Glutamatergic neuron (in vitro differentiated cells): ENCODE measurements at regions not wholly inside any gene's neighbourhood (a gene's known extent, or its start where the extent isn't known, plus 50 kb on each side); places are given as distances from the start of the nearest gene placed in this dataset.

Experiments
- DNase-seq: peaks from one replicate; pipeline ENCODE4 v3.0.0; 2022
- H3K27ac Mint-ChIP-seq: one replicate; pipeline ENCODE4 v1.8.0; 2020; ENCODE audit warnings: mild to moderate bottlenecking, mixed read lengths, inconsistent platforms; ENCODE audit not compliant: unreplicated experiment
- H3K27me3 Mint-ChIP-seq: one replicate; pipeline ENCODE4 v1.8.0; 2020; ENCODE audit warnings: mild to moderate bottlenecking, moderate library complexity, mixed read lengths, inconsistent platforms; ENCODE audit not compliant: unreplicated experiment
- H3K36me3 Mint-ChIP-seq: one replicate; pipeline ENCODE4 v1.8.0; 2020; ENCODE audit warnings: mild to moderate bottlenecking, mixed read lengths, inconsistent platforms; ENCODE audit not compliant: unreplicated experiment
- H3K4me1 Mint-ChIP-seq: one replicate; pipeline ENCODE4 v1.8.0; 2020; ENCODE audit warnings: mild to moderate bottlenecking, low read depth, mixed read lengths, inconsistent platforms; ENCODE audit not compliant: unreplicated experiment
- H3K4me3 Mint-ChIP-seq: one replicate; pipeline ENCODE4 v1.8.0; 2020; ENCODE audit warnings: mild to moderate bottlenecking, mixed read lengths, inconsistent platforms; ENCODE audit not compliant: unreplicated experiment
- H3K9me3 Mint-ChIP-seq: one replicate; pipeline ENCODE4 v1.8.0; 2020; ENCODE audit warnings: mild to moderate bottlenecking, moderate library complexity, mixed read lengths, inconsistent platforms; ENCODE audit not compliant: unreplicated experiment
- TF ChIP-seq, protein P1 (sequence below): fragments of 200-600 bp; sonication (generic); IDR thresholded peaks from one replicate; pipeline ENCODE4 v1.5.0; 2021; ENCODE audit not compliant: partially characterized antibody, unreplicated experiment

DNA sequence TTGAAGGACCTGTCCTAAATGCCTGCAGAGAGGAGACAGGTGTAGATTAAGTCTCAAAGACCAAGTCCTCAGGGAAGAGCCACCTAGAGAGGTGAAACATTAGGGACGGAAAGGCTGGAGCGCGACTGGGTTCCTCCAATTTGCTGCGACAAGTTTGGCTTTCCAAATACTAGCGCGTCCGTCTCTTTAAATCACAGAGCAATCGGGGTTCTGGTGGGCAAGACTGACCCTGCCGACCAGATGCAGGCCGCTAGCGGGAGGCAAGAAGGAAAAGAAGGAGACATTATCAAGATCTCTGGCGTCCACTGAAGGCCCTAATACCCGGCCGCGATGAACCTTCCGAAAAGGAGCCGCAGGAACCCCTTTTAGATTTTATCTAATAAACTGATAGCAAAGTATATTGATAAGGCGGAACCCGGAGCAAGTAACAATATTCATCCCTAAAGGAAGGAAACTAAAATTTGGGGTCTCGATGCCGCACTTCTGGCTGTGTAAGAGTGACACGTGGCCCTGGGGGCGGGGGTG, 128.2 kb upstream of the C11orf58 start:
- no peak overlapping the region for H3K4me3 Mint-ChIP-seq

DNA sequence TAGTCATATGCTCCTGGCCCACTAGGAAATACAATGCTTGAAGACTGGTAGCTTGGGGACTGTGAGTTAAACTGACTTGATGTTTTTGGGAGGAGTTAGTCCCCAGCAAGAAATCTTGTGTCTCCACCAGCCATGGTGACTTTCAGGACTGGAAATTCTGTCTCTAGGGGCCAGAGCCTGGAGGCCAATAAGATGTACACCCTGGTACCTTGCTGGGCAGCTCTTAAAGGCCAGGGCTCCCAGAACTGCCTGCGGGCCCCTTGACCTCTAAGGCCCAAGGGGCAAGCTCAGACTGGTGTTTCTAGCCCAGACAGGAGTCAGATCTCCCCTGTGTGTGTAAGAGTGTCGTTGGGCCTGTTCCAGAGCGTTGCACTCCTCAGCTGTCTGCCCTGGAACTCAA, 128.7 kb upstream of the C11orf58 start:
- TF ChIP-seq, protein P1, sequence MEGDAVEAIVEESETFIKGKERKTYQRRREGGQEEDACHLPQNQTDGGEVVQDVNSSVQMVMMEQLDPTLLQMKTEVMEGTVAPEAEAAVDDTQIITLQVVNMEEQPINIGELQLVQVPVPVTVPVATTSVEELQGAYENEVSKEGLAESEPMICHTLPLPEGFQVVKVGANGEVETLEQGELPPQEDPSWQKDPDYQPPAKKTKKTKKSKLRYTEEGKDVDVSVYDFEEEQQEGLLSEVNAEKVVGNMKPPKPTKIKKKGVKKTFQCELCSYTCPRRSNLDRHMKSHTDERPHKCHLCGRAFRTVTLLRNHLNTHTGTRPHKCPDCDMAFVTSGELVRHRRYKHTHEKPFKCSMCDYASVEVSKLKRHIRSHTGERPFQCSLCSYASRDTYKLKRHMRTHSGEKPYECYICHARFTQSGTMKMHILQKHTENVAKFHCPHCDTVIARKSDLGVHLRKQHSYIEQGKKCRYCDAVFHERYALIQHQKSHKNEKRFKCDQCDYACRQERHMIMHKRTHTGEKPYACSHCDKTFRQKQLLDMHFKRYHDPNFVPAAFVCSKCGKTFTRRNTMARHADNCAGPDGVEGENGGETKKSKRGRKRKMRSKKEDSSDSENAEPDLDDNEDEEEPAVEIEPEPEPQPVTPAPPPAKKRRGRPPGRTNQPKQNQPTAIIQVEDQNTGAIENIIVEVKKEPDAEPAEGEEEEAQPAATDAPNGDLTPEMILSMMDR: no peak
- H3K9me3 Mint-ChIP-seq: peaks cover 6% of the 10 kb centered on the region
- peaks cover 24% of the 10 kb centered on the region for H3K27me3 Mint-ChIP-seq
- H3K4me3 Mint-ChIP-seq: no peak overlapping the region
- peaks cover 21% of the 10 kb centered on the region for H3K4me1 Mint-ChIP-seq
- no peak for DNase-seq
- no peak overlapping the region for H3K27ac Mint-ChIP-seq
- H3K36me3 Mint-ChIP-seq: no peaks in the 10 kb centered on the region

More for the DNA sequence above, 128.2 kb upstream of the C11orf58 start:
- Mint-ChIP-seq H3K36me3 (no peaks in the 10 kb centered on the region), H3K4me1 (peaks cover 21% of the 10 kb centered on the region), H3K27me3 (peaks cover 24% of the 10 kb centered on the region), H3K27ac (no peak overlapping the region), H3K9me3 (peaks cover 5% of the 10 kb centered on the region)
- no peak for DNase-seq
- TF ChIP-seq, protein P1: no peak

DNA sequence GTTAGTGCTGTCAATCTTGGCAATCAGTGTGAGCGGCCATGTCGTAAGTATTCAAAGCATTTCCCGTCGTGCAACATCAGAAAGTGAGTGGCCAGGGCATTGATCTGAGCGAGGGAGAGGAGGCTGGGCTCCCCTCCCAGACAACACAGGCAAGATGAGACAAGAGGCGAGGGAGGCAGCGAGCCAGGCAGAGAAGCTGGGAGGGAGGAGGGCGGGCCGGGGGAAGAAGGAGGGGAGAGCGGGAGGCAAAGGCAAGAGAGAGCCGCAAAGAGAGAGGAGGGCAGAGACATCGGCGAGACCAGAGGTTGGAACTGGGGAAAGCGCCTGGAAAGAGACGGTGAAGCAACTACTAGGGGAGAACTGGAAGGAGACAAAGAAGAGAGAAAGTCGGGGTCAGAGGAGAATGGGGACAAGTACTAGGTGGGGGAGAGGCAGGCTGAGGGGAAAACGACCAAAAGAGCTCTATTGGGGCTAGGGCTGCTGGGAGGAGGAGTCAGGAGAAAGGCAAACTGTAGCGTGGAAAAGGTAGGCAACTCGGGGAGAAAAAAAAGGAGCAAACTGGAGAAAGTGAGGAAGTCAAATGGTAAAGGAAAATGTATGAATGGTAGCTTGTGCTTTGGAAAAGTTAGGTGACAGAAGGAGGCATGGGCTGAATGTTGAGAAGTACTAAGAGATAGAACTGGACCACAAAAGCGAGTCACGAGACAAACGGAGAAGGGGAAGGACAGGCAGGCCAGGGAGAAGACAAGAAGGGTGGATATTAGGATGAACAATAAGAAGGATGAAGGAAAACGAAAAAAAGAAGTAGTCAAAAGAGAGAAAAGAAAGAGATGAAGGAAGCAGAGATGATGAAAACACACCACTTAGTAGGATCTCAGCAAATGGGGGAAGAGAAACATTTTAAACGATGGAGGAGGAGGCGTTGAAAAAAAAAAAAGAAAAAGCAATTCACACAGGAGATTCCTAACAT, 130.5 kb upstream of the C11orf58 start:
- TF ChIP-seq, protein P1: no peak
- Mint-ChIP-seq H3K9me3 (peaks cover 3% of the 10 kb centered on the region), H3K4me3 (no peak overlapping the region)

DNA sequence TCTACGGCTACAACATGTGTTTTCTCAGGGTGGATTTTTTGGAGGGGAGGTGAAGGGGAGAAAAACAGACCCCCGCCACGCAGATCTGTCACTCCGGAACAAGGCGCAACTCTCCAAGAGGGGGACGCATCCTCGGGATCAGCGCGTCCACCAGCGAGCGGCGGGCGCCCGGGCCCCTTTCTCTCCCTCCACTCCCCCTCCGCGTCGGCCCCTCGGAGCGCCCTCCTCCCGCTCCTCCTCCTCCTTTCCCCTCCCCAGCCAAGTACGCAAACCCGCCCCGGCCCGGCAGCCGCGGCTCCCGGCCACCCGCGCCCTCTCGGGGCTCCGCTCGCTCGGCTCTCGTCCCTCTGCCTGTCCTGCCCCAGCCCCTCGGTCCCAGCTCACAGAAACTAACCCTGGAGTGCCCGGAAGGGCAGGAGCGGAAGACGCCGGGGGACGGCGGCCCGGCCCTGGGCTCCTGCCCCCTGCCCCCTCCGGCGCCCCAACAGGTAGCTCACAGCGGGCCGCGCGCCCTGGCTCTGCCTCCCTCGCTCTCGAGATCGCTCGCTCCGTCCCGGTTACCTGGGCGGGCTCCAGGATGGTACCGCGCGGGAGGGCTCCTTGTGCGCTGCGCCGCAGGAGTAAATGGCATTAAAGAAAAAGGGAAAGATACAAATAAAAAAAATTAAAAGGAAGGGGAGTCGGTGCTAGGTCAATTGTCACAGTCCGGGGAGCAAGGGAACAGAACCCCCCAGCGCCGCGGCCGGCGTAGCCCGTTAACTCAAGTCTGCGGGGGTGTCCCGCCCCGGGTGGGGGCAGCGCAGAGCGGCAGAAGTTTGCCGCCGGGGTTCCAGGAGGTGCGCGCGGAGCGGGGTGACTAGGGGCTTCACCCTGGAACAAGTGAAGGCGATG, 131.4 kb upstream of the C11orf58 start:
- Mint-ChIP-seq H3K36me3 (no peaks in the 10 kb centered on the region), H3K9me3 (peaks cover 5% of the 10 kb centered on the region), H3K4me3 (peak overlapping the region; percentile 92), H3K4me1 (peaks cover 11% of the 10 kb centered on the region), H3K27me3 (peaks cover 23% of the 10 kb centered on the region), H3K27ac (no peak overlapping the region)
- TF ChIP-seq, protein P1: no peak
- DNase-seq: peak; percentile 50

More for the DNA sequence above, 130.5 kb upstream of the C11orf58 start:
- H3K27me3 Mint-ChIP-seq: peaks cover 22% of the 10 kb centered on the region
- H3K36me3 Mint-ChIP-seq: no peaks in the 10 kb centered on the region
- no peak overlapping the region for H3K27ac Mint-ChIP-seq
- peaks cover 15% of the 10 kb centered on the region for H3K4me1 Mint-ChIP-seq
- peak; percentile 71 for DNase-seq
